HepG2 (cell line): ENCODE measurements at regions not wholly inside any gene's neighbourhood (a gene's known extent, or its start where the extent isn't known, plus 50 kb on each side); places are given as distances from the start of the nearest gene placed in this dataset.

Experiments
- CEBPB ChIP-seq: IDR thresholded peaks from 2 replicates; pipeline ENCODE4 v1.6.1; 2011; ENCODE audit warnings: low read depth, low read length, improper control_type of control experiment, borderline replicate concordance
- MAZ ChIP-seq, 2 experiments: sonication (generic) in 1 of 2; formaldehyde crosslinking in 1 of 2; IDR thresholded peaks; 2 replicates each; pipeline versions ENCODE4 v1.5.0 to v1.6.1; 2012 to 2020; ENCODE audit warnings: low read depth in 2 of 2, mild to moderate bottlenecking in 2 of 2, borderline replicate concordance in 1 of 2, improper control_type of control experiment in 1 of 2, low read length in 1 of 2, missing genetic modification reagents in 1 of 2, moderate library complexity in 1 of 2
- NR3C1 ChIP-seq: sonication (generic); formaldehyde crosslinking; IDR thresholded peaks from 2 replicates; pipeline ENCODE4 v1.4.0; 2020; ENCODE audit warnings: missing genetic modification reagents
- POLR2A ChIP-seq, 2 experiments: IDR thresholded peaks; 2 replicates each; pipeline ENCODE4 v1.6.1; 2011; ENCODE audit warnings: low read depth in 2 of 2, low read length in 2 of 2, mild to moderate bottlenecking in 1 of 2, moderate library complexity in 1 of 2; ENCODE audit not compliant: insufficient read depth in 1 of 2
- SAFB2 ChIP-seq: sonication (generic); formaldehyde crosslinking; IDR thresholded peaks from 2 replicates; pipeline ENCODE4 v1.5.1; 2020; ENCODE audit warnings: missing genetic modification reagents, low read depth, mild to moderate bottlenecking, borderline replicate concordance
- ZKSCAN1 ChIP-seq: fragments of 150-350 bp; IDR thresholded peaks from 2 replicates; pipeline ENCODE4 v1.6.1; 2014; ENCODE audit warnings: low read length
- ZNF224 ChIP-seq: sonication (generic); formaldehyde crosslinking; IDR thresholded peaks from 2 replicates; pipeline ENCODE4 v1.5.0; 2020; ENCODE audit warnings: mild to moderate bottlenecking, missing genetic modification reagents
- ZNF879 ChIP-seq: sonication (generic); formaldehyde crosslinking; IDR thresholded peaks from 2 replicates; pipeline ENCODE4 v1.8.1; 2023; ENCODE audit warnings: missing genetic modification reagents
- ZSCAN20 ChIP-seq: sonication (generic); formaldehyde crosslinking; IDR thresholded peaks from 2 replicates; pipeline ENCODE4 v1.4.0; 2020; ENCODE audit warnings: missing genetic modification reagents, mild to moderate bottlenecking, borderline replicate concordance
- ZSCAN5A ChIP-seq: sonication (generic); formaldehyde crosslinking; IDR thresholded peaks from 2 replicates; pipeline ENCODE4 v1.8.0; 2022; ENCODE audit warnings: mild to moderate bottlenecking, missing genetic modification reagents, borderline replicate concordance
- TF ChIP-seq, protein P1 (sequence below): sonication (generic); formaldehyde crosslinking; IDR thresholded peaks from one replicate; pipeline ENCODE4 v1.5.1; 2020; ENCODE audit warnings: mild to moderate bottlenecking, missing genetic modification reagents; ENCODE audit errors: not compliant biosample characterization
- TF ChIP-seq, protein P2 (sequence below): sonication (generic); formaldehyde crosslinking; IDR thresholded peaks from 2 replicates; pipeline ENCODE4 v1.8.0; 2022; ENCODE audit warnings: mild to moderate bottlenecking, missing genetic modification reagents, moderate library complexity
- TF ChIP-seq, protein P3 (sequence below): sonication (generic); formaldehyde crosslinking; IDR thresholded peaks from 2 replicates; pipeline ENCODE4 v1.5.0; 2020; ENCODE audit warnings: mild to moderate bottlenecking, low read depth, missing genetic modification reagents, borderline replicate concordance

DNA sequence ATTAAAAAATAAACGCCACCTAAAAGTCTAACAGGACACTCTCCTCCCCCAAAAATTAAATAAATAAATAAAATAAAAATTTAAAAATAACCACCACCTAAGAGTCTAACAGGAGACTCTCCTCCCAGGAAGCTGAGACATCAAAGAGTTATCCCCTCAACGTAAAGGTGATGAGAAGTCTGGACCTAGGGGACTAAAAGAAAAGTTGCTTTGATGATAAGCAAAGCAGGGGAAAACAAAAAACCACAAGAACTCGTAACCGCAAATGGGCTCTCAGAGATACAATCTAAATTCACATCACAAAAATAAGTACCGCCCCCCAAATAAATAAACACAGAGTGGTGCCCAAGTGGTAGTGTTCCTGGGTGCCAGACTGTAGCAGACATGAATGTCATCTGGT, 412.2 kb downstream of the ZFHX3 start:
- TF ChIP-seq ZNF224 (CRISPR knock-in tag), result no peak
- no peak for TF ChIP-seq POLR2A (IDR thresholded peaks at IDR 0.05; ENCODE audit: insufficient read depth in 1 of 2, low read depth in 2 of 2, low read length in 2 of 2)
- TF ChIP-seq, protein P1, sequence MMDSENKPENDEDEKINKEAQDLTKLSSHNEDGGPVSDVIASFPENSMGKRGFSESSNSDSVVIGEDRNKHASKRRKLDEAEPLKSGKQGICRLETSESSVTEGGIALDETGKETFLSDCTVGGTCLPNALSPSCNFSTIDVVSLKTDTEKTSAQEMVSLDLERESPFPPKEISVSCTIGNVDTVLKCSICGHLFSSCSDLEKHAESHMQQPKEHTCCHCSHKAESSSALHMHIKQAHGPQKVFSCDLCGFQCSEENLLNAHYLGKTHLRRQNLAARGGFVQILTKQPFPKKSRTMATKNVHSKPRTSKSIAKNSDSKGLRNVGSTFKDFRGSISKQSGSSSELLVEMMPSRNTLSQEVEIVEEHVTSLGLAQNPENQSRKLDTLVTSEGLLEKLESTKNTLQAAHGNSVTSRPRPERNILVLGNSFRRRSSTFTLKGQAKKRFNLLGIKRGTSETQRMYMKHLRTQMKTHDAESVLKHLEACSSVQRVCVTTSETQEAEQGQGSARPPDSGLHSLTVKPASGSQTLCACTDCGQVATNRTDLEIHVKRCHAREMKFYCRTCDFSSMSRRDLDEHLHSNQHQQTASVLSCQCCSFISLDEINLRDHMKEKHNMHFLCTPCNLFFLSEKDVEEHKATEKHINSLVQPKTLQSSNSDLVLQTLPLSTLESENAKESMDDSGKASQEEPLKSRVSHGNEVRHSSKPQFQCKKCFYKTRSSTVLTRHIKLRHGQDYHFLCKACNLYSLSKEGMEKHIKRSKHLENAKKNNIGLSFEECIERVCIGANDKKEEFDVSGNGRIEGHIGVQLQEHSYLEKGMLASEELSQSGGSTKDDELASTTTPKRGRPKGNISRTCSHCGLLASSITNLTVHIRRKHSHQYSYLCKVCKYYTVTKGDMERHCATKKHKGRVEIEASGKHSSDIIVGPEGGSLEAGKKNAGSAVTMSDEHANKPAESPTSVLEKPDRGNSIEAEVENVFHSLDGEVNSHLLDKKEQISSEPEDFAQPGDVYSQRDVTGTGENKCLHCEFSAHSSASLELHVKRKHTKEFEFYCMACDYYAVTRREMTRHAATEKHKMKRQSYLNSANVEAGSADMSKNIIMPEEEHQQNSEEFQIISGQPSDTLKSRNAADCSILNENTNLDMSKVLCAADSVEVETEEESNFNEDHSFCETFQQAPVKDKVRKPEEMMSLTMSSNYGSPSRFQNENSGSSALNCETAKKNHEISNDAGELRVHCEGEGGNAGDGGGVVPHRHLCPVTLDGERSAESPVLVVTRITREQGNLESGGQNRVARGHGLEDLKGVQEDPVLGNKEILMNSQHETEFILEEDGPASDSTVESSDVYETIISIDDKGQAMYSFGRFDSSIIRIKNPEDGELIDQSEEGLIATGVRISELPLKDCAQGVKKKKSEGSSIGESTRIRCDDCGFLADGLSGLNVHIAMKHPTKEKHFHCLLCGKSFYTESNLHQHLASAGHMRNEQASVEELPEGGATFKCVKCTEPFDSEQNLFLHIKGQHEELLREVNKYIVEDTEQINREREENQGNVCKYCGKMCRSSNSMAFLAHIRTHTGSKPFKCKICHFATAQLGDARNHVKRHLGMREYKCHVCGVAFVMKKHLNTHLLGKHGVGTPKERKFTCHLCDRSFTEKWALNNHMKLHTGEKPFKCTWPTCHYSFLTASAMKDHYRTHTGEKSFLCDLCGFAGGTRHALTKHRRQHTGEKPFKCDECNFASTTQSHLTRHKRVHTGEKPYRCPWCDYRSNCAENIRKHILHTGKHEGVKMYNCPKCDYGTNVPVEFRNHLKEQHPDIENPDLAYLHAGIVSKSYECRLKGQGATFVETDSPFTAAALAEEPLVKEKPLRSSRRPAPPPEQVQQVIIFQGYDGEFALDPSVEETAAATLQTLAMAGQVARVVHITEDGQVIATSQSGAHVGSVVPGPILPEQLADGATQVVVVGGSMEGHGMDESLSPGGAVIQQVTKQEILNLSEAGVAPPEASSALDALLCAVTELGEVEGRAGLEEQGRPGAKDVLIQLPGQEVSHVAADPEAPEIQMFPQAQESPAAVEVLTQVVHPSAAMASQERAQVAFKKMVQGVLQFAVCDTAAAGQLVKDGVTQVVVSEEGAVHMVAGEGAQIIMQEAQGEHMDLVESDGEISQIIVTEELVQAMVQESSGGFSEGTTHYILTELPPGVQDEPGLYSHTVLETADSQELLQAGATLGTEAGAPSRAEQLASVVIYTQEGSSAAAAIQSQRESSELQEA (CRISPR knock-in tag), result no peak
- no peak for TF ChIP-seq ZSCAN20 (CRISPR knock-in tag)
- TF ChIP-seq, protein P2, sequence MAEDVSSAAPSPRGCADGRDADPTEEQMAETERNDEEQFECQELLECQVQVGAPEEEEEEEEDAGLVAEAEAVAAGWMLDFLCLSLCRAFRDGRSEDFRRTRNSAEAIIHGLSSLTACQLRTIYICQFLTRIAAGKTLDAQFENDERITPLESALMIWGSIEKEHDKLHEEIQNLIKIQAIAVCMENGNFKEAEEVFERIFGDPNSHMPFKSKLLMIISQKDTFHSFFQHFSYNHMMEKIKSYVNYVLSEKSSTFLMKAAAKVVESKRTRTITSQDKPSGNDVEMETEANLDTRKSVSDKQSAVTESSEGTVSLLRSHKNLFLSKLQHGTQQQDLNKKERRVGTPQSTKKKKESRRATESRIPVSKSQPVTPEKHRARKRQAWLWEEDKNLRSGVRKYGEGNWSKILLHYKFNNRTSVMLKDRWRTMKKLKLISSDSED, result no peak
- TF ChIP-seq ZKSCAN1, result no peak
- TF ChIP-seq ZSCAN5A (CRISPR knock-in tag), result no peak
- no peak for TF ChIP-seq NR3C1
- TF ChIP-seq, protein P3, sequence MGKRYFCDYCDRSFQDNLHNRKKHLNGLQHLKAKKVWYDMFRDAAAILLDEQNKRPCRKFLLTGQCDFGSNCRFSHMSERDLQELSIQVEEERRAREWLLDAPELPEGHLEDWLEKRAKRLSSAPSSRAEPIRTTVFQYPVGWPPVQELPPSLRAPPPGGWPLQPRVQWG (CRISPR knock-in tag), result no peak
- no peak for TF ChIP-seq MAZ (IDR thresholded peaks at IDR 0.05; ENCODE audit: borderline replicate concordance, low read depth, low read length)
- no peak for TF ChIP-seq MAZ (CRISPR knock-in tag; IDR thresholded peaks at IDR 0.05; ENCODE audit: low read depth)
- TF ChIP-seq CEBPB, result no peak
- TF ChIP-seq ZNF879 (CRISPR knock-in tag), result no peak
- no peak for TF ChIP-seq SAFB2 (CRISPR knock-in tag)
